Body of pancreas (tissue), 4 donors: ENCODE measurements at regions not wholly inside any gene's neighbourhood (a gene's known extent, or its start where the extent isn't known, plus 50 kb on each side); places are given as distances from the start of the nearest gene placed in this dataset.

ENCODE experiments used
- ATAC-seq: fragments of 150-250 bp; one replicate; pipeline ENCODE4 v1.9.1; 2016
- DNase-seq, 4 donors: peaks; one replicate each; pipeline ENCODE4 v3.0.0-alpha.2; 2019
- H3K27ac ChIP-seq, 4 donors: fragments of 200-600 bp; sonication (generic); 1 replicate in 3 of 4; 2 replicates in 1 of 4; pipeline versions ENCODE4 v1.5.1 to v1.6.1; 2016 to 2019; ENCODE audit warnings: mild to moderate bottlenecking in 1 of 4, mixed read lengths in 1 of 4, moderate library complexity in 1 of 4
- H3K27me3 ChIP-seq, 2 donors: fragments of 200-600 bp; sonication (generic); one replicate each; pipeline ENCODE4 v1.6.0; 2016; ENCODE audit warnings: mild to moderate bottlenecking in 1 of 2
- H3K36me3 ChIP-seq, 2 donors: fragments of 200-600 bp; sonication (generic); replicated peaks in 1 of 2; 2 replicates each; pipeline ENCODE4 v1.5.1; 2016; ENCODE audit warnings: low read depth in 2 of 2; ENCODE audit not compliant: insufficient read depth in 1 of 2
- H3K4me1 ChIP-seq: fragments of 200-600 bp; sonication (generic); one replicate; pipeline ENCODE4 v1.6.0; 2016
- H3K4me3 ChIP-seq, 2 donors: fragments of 200-600 bp; sonication (generic); 1 replicate in 1 of 2; 2 replicates in 1 of 2; pipeline ENCODE4 v1.5.1; 2016 to 2019
- H3K9me3 ChIP-seq, 3 donors: fragments of 200-600 bp; sonication (generic); 1 replicate in 2 of 3; 2 replicates in 1 of 3; pipeline ENCODE4 v1.5.1; 2016
- POLR2A ChIP-seq, 3 donors: fragments of 450-650 bp; IDR thresholded peaks; one replicate each; pipeline ENCODE4 v1.6.1; 2016; ENCODE audit warnings: antibody characterized with exemption in 3 of 3, mild to moderate bottlenecking in 2 of 3
- WGBS, 2 donors: methylation state at CpG; one replicate each; pipeline ENCODE4 v1.1.5; 2017; 5-methylcytosine and 5-hydroxymethylcytosine counted together
- intact Hi-C: fragments of 100-400 bp; cut with DNase I; formaldehyde crosslinking; loops from one replicate; pipeline ENCODE4 v1.15.1; 2023
- TF ChIP-seq, protein P1 (sequence below), 7 experiments: fragments of 450-650 bp in 4 of 7; fragments of 200-600 bp in 3 of 7; sonication (generic) in 3 of 7; IDR thresholded peaks; one replicate each; pipeline ENCODE4 v1.5.1; 2016 to 2019; ENCODE audit warnings: antibody characterized with exemption in 7 of 7

- Histone ChIP-seq H3K4me3 (no peak overlapping the region), H3K9me3 (no peaks in the 10 kb centered on the region), H3K27me3 (no peaks in the 10 kb centered on the region), H3K27ac (no peak overlapping the region), H3K36me3 (no peaks in the 10 kb centered on the region), H3K4me1 (no peaks in the 10 kb centered on the region)
- DNase-seq (no peak), ATAC-seq (no peak)
- TF ChIP-seq, protein P1, sequence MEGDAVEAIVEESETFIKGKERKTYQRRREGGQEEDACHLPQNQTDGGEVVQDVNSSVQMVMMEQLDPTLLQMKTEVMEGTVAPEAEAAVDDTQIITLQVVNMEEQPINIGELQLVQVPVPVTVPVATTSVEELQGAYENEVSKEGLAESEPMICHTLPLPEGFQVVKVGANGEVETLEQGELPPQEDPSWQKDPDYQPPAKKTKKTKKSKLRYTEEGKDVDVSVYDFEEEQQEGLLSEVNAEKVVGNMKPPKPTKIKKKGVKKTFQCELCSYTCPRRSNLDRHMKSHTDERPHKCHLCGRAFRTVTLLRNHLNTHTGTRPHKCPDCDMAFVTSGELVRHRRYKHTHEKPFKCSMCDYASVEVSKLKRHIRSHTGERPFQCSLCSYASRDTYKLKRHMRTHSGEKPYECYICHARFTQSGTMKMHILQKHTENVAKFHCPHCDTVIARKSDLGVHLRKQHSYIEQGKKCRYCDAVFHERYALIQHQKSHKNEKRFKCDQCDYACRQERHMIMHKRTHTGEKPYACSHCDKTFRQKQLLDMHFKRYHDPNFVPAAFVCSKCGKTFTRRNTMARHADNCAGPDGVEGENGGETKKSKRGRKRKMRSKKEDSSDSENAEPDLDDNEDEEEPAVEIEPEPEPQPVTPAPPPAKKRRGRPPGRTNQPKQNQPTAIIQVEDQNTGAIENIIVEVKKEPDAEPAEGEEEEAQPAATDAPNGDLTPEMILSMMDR (IDR thresholded peaks at IDR 0.05): no peak
- TF ChIP-seq POLR2A (IDR thresholded peaks at IDR 0.05): no peak
- intact Hi-C loops: no loop called here
- WGBS, 2 donors: 83 to 93% methylated on average over 3 to 4 of the region's 4 CpGs
Observed at GRCh38 chr3:72555714-72556113, 292.5 kb downstream of the SHQ1 start.

GRCh38 chr3:72554689-72555088, 293.6 kb downstream of the SHQ1 start:
- Histone ChIP-seq H3K4me3 (no peak overlapping the region), H3K27ac (no peak overlapping the region), H3K4me1 (no peaks in the 10 kb centered on the region), H3K36me3 (no peaks in the 10 kb centered on the region), H3K9me3 (no peaks in the 10 kb centered on the region), H3K27me3 (no peaks in the 10 kb centered on the region)
- ATAC-seq (no peak), DNase-seq (no peak)
- 84 to 86% methylated on average over 4 of the region's 4 CpGs for WGBS, 2 donors
- TF ChIP-seq, protein P1 (IDR thresholded peaks at IDR 0.05): no peak
- no peak for TF ChIP-seq POLR2A (IDR thresholded peaks at IDR 0.05)
- intact Hi-C loops: no loop called here

DNA sequence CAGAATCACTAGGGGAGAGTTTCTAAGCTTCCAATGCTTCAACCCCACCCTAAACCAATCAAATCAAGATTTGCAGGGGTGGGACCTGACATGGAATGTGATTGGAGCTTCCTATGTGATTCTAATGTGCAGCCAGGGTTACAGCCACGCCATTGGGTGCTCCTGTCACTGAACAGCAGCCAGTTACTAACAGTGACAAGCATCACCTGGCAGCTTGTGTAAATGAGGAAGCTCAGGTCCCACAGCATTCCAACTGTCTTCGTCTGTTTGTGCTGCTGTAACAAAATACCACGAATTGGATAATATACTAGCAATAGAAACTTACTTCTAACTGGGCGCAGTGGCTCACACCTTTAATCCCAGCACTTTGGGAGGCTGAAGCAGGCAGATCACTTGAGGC, 294.9 kb downstream of the SHQ1 start:
- no peak for TF ChIP-seq POLR2A (IDR thresholded peaks at IDR 0.05)
- TF ChIP-seq, protein P1 (IDR thresholded peaks at IDR 0.05): no peak
- intact Hi-C loops: no loop called here
- no peak overlapping the region for H3K27ac ChIP-seq
- no peaks in the 10 kb centered on the region for H3K4me1 ChIP-seq
- H3K36me3 ChIP-seq: no peaks in the 10 kb centered on the region
- DNase-seq: no peak
- H3K4me3 ChIP-seq: no peak overlapping the region
- H3K27me3 ChIP-seq: no peaks in the 10 kb centered on the region
- no peaks in the 10 kb centered on the region for H3K9me3 ChIP-seq
- 61 to 78% methylated on average over 4 of the region's 4 CpGs for WGBS, 2 donors
- no peak for ATAC-seq

GRCh38 chr3:72550582-72551262, 297.5 kb downstream of the SHQ1 start:
- intact Hi-C loops: no loop called here
- ATAC-seq (no peak), DNase-seq (no peak)
- no peaks in the 10 kb centered on the region for H3K4me1 ChIP-seq
- 82 to 85% methylated on average over 4 of the region's 4 CpGs for WGBS, 2 donors
- no peaks in the 10 kb centered on the region for H3K9me3 ChIP-seq
- TF ChIP-seq POLR2A (IDR thresholded peaks at IDR 0.05): no peak
- TF ChIP-seq, protein P1 (IDR thresholded peaks at IDR 0.05): no peak
- no peaks in the 10 kb centered on the region for H3K27me3 ChIP-seq
- no peak overlapping the region for H3K27ac ChIP-seq
- no peak overlapping the region for H3K4me3 ChIP-seq
- H3K36me3 ChIP-seq: no peaks in the 10 kb centered on the region
